HepG2 (cell line): ENCODE measurements at regions not wholly inside any gene's neighbourhood (a gene's known extent, or its start where the extent isn't known, plus 50 kb on each side); places are given as distances from the start of the nearest gene placed in this dataset.

Experiments used
- CEBPB ChIP-seq: IDR thresholded peaks from 2 replicates; pipeline ENCODE4 v1.6.1; 2011; ENCODE audit warnings: low read depth, low read length, improper control_type of control experiment, borderline replicate concordance
- EED ChIP-seq: sonication (generic); formaldehyde crosslinking; IDR thresholded peaks from 2 replicates; pipeline ENCODE4 v1.5.0; 2020; ENCODE audit warnings: mild to moderate bottlenecking, missing genetic modification reagents
- ETV6 ChIP-seq: sonication (generic); formaldehyde crosslinking; conservative IDR thresholded peaks from 2 replicates; pipeline ENCODE4 v1.4.0; 2020; ENCODE audit warnings: missing genetic modification reagents
- FOXP1 ChIP-seq, 2 experiments: fragments of 450-650 bp in 1 of 2; IDR thresholded peaks; 2 replicates each; pipeline ENCODE4 v1.6.1; 2017 to 2018; ENCODE audit warnings: antibody characterized with exemption in 1 of 2
- HMG20B ChIP-seq: conservative IDR thresholded peaks from 2 replicates; pipeline ENCODE4 v1.6.1; 2016; ENCODE audit warnings: missing genetic modification reagents, missing compliant biosample characterization
- HNRNPUL1 ChIP-seq: fragments of 200-400 bp; formaldehyde crosslinking; IDR thresholded peaks from 2 replicates; pipeline ENCODE4 v1.6.1; 2017; ENCODE audit warnings: low read depth, mild to moderate bottlenecking, low read length, moderate library complexity
- HOXA5 ChIP-seq: sonication (generic); formaldehyde crosslinking; IDR thresholded peaks from 2 replicates; pipeline ENCODE4 v1.4.0; 2020; ENCODE audit warnings: missing genetic modification reagents
- KDM3A ChIP-seq: IDR thresholded peaks from 2 replicates; pipeline ENCODE4 v1.6.1; 2018; ENCODE audit warnings: low read depth, missing compliant biosample characterization
- MIXL1 ChIP-seq: IDR thresholded peaks from 2 replicates; pipeline ENCODE4 v1.6.1; 2016
- MYC ChIP-seq: sonication (generic); formaldehyde crosslinking; IDR thresholded peaks from 2 replicates; pipeline ENCODE4 v1.9.0; 2021; ENCODE audit warnings: missing genetic modification reagents, borderline replicate concordance
- NFKBIZ ChIP-seq: IDR thresholded peaks from 2 replicates; pipeline ENCODE4 v1.6.1; 2018; ENCODE audit warnings: missing genetic modification reagents, missing compliant biosample characterization
- SIX4 ChIP-seq: sonication (generic); formaldehyde crosslinking; IDR thresholded peaks from 2 replicates; pipeline ENCODE4 v1.4.0; 2020; ENCODE audit warnings: missing genetic modification reagents
- SMAD3 ChIP-seq: sonication (generic); formaldehyde crosslinking; IDR thresholded peaks from 2 replicates; pipeline ENCODE4 v1.4.0; 2020; ENCODE audit warnings: missing genetic modification reagents
- SMC3 ChIP-seq: IDR thresholded peaks from 2 replicates; pipeline ENCODE4 v1.6.1; 2011; ENCODE audit warnings: low read length, improper control_type of control experiment
- SP1 ChIP-seq, 2 experiments: fragments of 450-650 bp in 1 of 2; sonication (generic) in 1 of 2; formaldehyde crosslinking in 1 of 2; IDR thresholded peaks; 2 replicates each; pipeline versions ENCODE4 v1.4.0 to v1.6.1; 2016 to 2020; ENCODE audit warnings: missing genetic modification reagents in 1 of 2
- SSRP1 ChIP-seq: IDR thresholded peaks from 2 replicates; pipeline ENCODE4 v1.6.1; 2016; ENCODE audit warnings: control low read depth
- TEAD2 ChIP-seq: sonication (generic); formaldehyde crosslinking; IDR thresholded peaks from 2 replicates; pipeline ENCODE4 v1.9.0; 2021; ENCODE audit warnings: missing genetic modification reagents
- TOE1 ChIP-seq: sonication (generic); formaldehyde crosslinking; IDR thresholded peaks from 2 replicates; pipeline ENCODE4 v1.4.0; 2020; ENCODE audit warnings: mild to moderate bottlenecking, missing genetic modification reagents
- ZBTB1 ChIP-seq: sonication (generic); formaldehyde crosslinking; IDR thresholded peaks from 2 replicates; pipeline ENCODE4 v1.4.0; 2020; ENCODE audit warnings: missing genetic modification reagents, borderline replicate concordance
- ZBTB8A ChIP-seq: sonication (generic); formaldehyde crosslinking; IDR thresholded peaks from 2 replicates; pipeline ENCODE4 v1.4.0; 2020; ENCODE audit warnings: mild to moderate bottlenecking, low read depth, missing genetic modification reagents, borderline replicate concordance
- ZFP36 ChIP-seq: fragments of 150-350 bp; IDR thresholded peaks from 2 replicates; pipeline ENCODE4 v1.6.1; 2018; ENCODE audit warnings: borderline replicate concordance, low read length, low read depth; ENCODE audit not compliant: partially characterized antibody
- ZFP82 ChIP-seq: sonication (generic); formaldehyde crosslinking; IDR thresholded peaks from 2 replicates; pipeline ENCODE4 v1.5.1; 2020; ENCODE audit warnings: mild to moderate bottlenecking, missing genetic modification reagents, borderline replicate concordance
- ZNF207 ChIP-seq: fragments of 450-650 bp; IDR thresholded peaks from 2 replicates; pipeline ENCODE4 v1.6.1; 2016; ENCODE audit warnings: antibody characterized with exemption, borderline replicate concordance
- ZNF253 ChIP-seq: sonication (generic); formaldehyde crosslinking; IDR thresholded peaks from 2 replicates; pipeline ENCODE4 v1.8.0; 2022; ENCODE audit warnings: mild to moderate bottlenecking, missing genetic modification reagents, borderline replicate concordance
- ZNF441 ChIP-seq: sonication (generic); formaldehyde crosslinking; IDR thresholded peaks from 2 replicates; pipeline ENCODE4 v1.7.0; 2021; ENCODE audit warnings: missing genetic modification reagents, borderline replicate concordance
- ZNF562 ChIP-seq: sonication (generic); formaldehyde crosslinking; IDR thresholded peaks from 2 replicates; pipeline ENCODE4 v1.8.0; 2022; ENCODE audit warnings: missing genetic modification reagents, borderline replicate concordance
- ZNF761 ChIP-seq: sonication (generic); formaldehyde crosslinking; conservative IDR thresholded peaks from 2 replicates; pipeline ENCODE4 v1.4.0; 2020; ENCODE audit warnings: mild to moderate bottlenecking, missing genetic modification reagents
- ZNF773 ChIP-seq: sonication (generic); formaldehyde crosslinking; IDR thresholded peaks from 2 replicates; pipeline ENCODE4 v1.4.0; 2020; ENCODE audit warnings: missing genetic modification reagents, borderline replicate concordance
- TF ChIP-seq, protein P1 (sequence below): sonication (generic); formaldehyde crosslinking; IDR thresholded peaks from 2 replicates; pipeline ENCODE4 v1.4.0; 2020; ENCODE audit warnings: missing genetic modification reagents, borderline replicate concordance

DNA sequence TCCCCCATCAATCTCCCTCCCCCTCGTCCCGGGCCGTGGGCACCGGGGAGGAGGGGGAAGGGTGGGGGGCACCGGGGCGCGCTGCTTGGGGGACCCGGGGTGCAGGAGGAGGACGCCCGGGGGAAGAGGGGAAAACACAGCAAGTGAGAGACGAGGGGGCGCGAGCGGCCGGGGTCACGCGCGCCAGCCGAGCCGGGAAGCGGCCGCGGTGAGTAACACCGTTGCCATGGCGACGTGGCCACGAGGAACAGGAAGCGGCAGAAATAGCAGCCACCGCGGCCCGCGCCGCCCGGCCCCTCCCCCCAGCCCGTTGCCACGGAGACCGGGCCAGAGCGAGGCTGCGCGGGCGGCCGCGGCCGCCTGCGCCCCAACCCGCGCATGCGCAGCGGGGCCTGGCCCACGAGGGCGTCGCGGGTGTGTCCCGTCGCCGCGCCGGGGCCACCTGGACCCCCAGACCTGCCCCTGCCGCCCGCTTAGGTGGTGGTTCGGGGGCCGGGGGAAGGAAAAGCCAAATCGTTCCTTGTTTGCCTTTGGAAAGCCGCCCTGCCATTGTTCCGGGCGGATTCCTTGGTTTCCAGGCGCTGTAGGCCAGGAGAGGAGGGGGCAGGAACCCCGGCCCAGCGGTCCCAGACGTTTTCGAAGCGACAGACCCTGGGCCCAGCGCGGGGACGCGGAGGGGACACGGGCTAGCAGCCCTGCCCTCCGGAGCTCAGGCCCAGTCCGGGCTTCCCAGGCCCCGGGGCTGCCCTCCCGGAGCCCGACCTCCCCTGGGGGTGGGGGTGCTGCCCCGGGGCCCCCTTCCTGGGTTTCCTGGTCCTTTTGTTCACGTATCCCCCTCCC lies 207.1 kb downstream of the C9orf50 start (continued):
- TF ChIP-seq, protein P1, sequence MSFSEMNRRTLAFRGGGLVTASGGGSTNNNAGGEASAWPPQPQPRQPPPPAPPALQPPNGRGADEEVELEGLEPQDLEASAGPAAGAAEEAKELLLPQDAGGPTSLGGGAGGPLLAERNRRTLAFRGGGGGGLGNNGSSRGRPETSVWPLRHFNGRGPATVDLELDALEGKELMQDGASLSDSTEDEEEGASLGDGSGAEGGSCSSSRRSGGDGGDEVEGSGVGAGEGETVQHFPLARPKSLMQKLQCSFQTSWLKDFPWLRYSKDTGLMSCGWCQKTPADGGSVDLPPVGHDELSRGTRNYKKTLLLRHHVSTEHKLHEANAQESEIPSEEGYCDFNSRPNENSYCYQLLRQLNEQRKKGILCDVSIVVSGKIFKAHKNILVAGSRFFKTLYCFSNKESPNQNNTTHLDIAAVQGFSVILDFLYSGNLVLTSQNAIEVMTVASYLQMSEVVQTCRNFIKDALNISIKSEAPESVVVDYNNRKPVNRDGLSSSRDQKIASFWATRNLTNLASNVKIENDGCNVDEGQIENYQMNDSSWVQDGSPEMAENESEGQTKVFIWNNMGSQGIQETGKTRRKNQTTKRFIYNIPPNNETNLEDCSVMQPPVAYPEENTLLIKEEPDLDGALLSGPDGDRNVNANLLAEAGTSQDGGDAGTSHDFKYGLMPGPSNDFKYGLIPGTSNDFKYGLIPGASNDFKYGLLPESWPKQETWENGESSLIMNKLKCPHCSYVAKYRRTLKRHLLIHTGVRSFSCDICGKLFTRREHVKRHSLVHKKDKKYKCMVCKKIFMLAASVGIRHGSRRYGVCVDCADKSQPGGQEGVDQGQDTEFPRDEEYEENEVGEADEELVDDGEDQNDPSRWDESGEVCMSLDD (CRISPR knock-in tag): 0 out of 2 replicates have a peak, but pooled peaks have one; percentile 16
- TF ChIP-seq ZNF253 (no peak), CEBPB (no peak), HMG20B (CRISPR knock-in tag) (no peak), ZNF761 (CRISPR knock-in tag) (no peak; the same call in 1 of the 2 replicates), SP1 (IDR thresholded peaks at IDR 0.05) (no peak), SP1 (CRISPR knock-in tag; IDR thresholded peaks at IDR 0.05) (no peak), EED (no peak), ZNF207 (no peak), ZBTB1 (no peak), TEAD2 (CRISPR knock-in tag) (no peak), SSRP1 (CRISPR knock-in tag) (no peak), HNRNPUL1 (no peak), ZFP36 (no peak), HOXA5 (CRISPR knock-in tag) (0 out of 2 replicates have a peak, but pooled peaks have one; percentile 7), KDM3A (CRISPR knock-in tag) (peak; percentile 7; the same call in 1 of the 2 replicates), SMC3 (no peak), MIXL1 (CRISPR knock-in tag) (no peak), SMAD3 (CRISPR knock-in tag) (no peak), NFKBIZ (no peak), ZNF773 (CRISPR knock-in tag) (no peak), ZFP82 (CRISPR knock-in tag) (no peak), TOE1 (CRISPR knock-in tag) (no peak), ZNF562 (CRISPR knock-in tag) (no peak), ZNF441 (CRISPR knock-in tag) (no peak), MYC (CRISPR knock-in tag) (peak; percentile 71; the same call in 1 of the 2 replicates), SIX4 (CRISPR knock-in tag) (no peak), FOXP1 (IDR thresholded peaks at IDR 0.05) (no peak), FOXP1 (CRISPR knock-in tag; IDR thresholded peaks at IDR 0.05) (no peak), ETV6 (CRISPR knock-in tag) (no peak), ZBTB8A (CRISPR knock-in tag) (no peak)
